HG03439 (cell line): ENCODE measurements at regions not wholly inside any gene's neighbourhood (a gene's known extent, or its start where the extent isn't known, plus 50 kb on each side); places are given as distances from the start of the nearest gene placed in this dataset.
"Not testable (repeated sequence)": the region's sequence is repeated elsewhere in the genome, so short reads cannot be mapped to it uniquely, and the experiment has no call there.

Source experiments
- ATAC-seq: cut with Tn5 transposase; IDR thresholded peaks from one replicate; pipeline ENCODE4 v1.9.1; 2021; ENCODE audit warnings: mild to moderate bottlenecking, moderate library complexity; ENCODE audit not compliant: unreplicated experiment

GRCh38 chr4:60913671-60914070 lies 286.5 kb upstream of the ADGRL3 start:
- ATAC-seq: no peak

GRCh38 chr4:60921735-60922134 lies 278.4 kb upstream of the ADGRL3 start:
- not testable (repeated sequence) for ATAC-seq

- no peak for ATAC-seq
These were observed 277.1 kb upstream of the ADGRL3 start for GRCh38 chr4:60923075-60923474.

- no peak for ATAC-seq
These were observed 273.5 kb upstream of the ADGRL3 start for GRCh38 chr4:60926624-60927023.

GRCh38 chr4:60930866-60931265 lies 269.3 kb upstream of the ADGRL3 start:
- no peak for ATAC-seq

GRCh38 chr4:60934566-60935295 lies 265.4 kb upstream of the ADGRL3 start:
- ATAC-seq: no peak

GRCh38 chr4:60938181-60938580 lies 261.9 kb upstream of the ADGRL3 start:
- no peak for ATAC-seq

GRCh38 chr4:60938621-60939020 lies 261.5 kb upstream of the ADGRL3 start:
- ATAC-seq: no peak

GRCh38 chr4:60944060-60944459 lies 256.1 kb upstream of the ADGRL3 start:
- ATAC-seq: no peak

- ATAC-seq: no peak
These were observed 254.5 kb upstream of the ADGRL3 start for GRCh38 chr4:60945641-60946040.

GRCh38 chr4:60948008-60948407 lies 252.1 kb upstream of the ADGRL3 start:
- no peak for ATAC-seq

- ATAC-seq: no peak
These were observed 247.2 kb upstream of the ADGRL3 start for GRCh38 chr4:60952921-60953320.

- no peak for ATAC-seq
These were observed 246.3 kb upstream of the ADGRL3 start for GRCh38 chr4:60953826-60954225.

GRCh38 chr4:60962286-60962685 lies 237.8 kb upstream of the ADGRL3 start:
- ATAC-seq: no peak

- no peak for ATAC-seq
These were observed 218.6 kb upstream of the ADGRL3 start for GRCh38 chr4:60981534-60981933.

GRCh38 chr4:60989141-60989540 lies 211.0 kb upstream of the ADGRL3 start:
- no peak for ATAC-seq

GRCh38 chr4:60992037-60992436 lies 208.1 kb upstream of the ADGRL3 start:
- ATAC-seq: no peak

GRCh38 chr4:61003301-61003700 lies 196.8 kb upstream of the ADGRL3 start:
- no peak for ATAC-seq

GRCh38 chr4:61004651-61005170 lies 195.4 kb upstream of the ADGRL3 start:
- ATAC-seq: no peak

GRCh38 chr4:61011051-61011450 lies 189.1 kb upstream of the ADGRL3 start:
- ATAC-seq: no peak

- not testable (repeated sequence) for ATAC-seq
These were observed 188.2 kb upstream of the ADGRL3 start for GRCh38 chr4:61011936-61012335.

- ATAC-seq: no peak
These were observed 175.5 kb upstream of the ADGRL3 start for GRCh38 chr4:61024610-61025009.

GRCh38 chr4:61027939-61028338 lies 172.2 kb upstream of the ADGRL3 start:
- ATAC-seq: no peak
